ENCODE measurements at regions not wholly inside any gene's neighbourhood (a gene's known extent, or its start where the extent isn't known, plus 50 kb on each side); places are given as distances from the start of the nearest gene placed in this dataset.

- no peaks in the 10 kb centered on the region for H3K9me3 ChIP-seq (ENCODE audit: insufficient read depth, low read depth, low read length)
- no peak overlapping the region for H3K9ac ChIP-seq (ENCODE audit: low read depth, low read length)
- H3K36me3 ChIP-seq (ENCODE audit: insufficient read depth, low read length): no peaks in the 10 kb centered on the region
- H3K27me3 ChIP-seq (ENCODE audit: insufficient read depth, low read length): no peaks in the 10 kb centered on the region
- peak overlapping the region; percentile 36 for H3K4me3 ChIP-seq (ENCODE audit: low read length)
- no peak overlapping the region for H3K27ac ChIP-seq (ENCODE audit: low read depth, low read length)
- H3K4me1 ChIP-seq (ENCODE audit: insufficient read depth, low read length): peaks cover 16% of the 10 kb centered on the region
- 20% methylated on average over 11 of the region's 12 CpGs for WGBS
Measured at GRCh38 chr18:41391616-41392595, 563.1 kb upstream of the PIK3C3 start.

DNA sequence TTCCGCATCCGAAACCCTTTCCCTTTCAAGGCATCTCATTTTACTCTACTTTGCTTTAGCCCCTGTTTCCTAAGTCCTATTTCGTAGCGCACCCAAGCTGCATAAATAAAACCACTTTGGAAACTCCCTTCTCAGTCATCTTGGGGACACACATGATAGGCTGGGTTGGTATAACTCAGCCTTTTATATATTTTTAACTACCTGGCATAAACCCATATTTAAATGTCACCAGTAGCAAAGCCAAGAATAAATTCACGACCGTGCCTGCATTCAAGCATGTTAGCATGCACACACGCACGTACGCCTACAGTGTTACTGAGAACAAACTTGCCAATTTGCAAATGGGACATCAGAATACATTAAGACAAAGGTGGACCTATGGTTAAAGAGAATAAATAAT, 564.7 kb upstream of the PIK3C3 start:
- Histone ChIP-seq H3K9me3 (ENCODE audit: insufficient read depth, low read depth, low read length) (no peaks in the 10 kb centered on the region), H3K4me1 (ENCODE audit: insufficient read depth, low read length) (peaks cover 16% of the 10 kb centered on the region)
- WGBS: 96% methylated on average over 9 of the region's 9 CpGs

DNA sequence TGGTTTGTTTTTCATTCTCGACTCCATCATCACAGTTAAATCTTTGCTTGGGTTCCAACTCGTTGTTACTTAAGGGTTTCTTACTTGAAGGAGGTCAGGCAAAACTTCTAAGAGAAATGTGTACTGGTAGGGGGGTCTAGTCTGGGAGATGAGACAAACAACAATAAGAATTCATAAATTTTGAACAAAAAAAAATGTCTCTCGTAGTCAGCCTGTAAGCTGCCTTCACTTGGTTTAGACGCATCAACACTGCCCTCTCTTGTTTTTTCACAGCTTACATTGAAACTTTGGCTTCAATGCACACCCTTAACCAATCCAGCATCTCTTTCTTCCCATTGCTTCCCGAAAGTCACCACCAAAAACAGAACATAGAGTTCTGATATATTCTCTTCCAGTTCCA, 576.4 kb upstream of the PIK3C3 start:
- Histone ChIP-seq H3K9me3 (ENCODE audit: insufficient read depth, low read depth, low read length) (no peaks in the 10 kb centered on the region), H3K27me3 (ENCODE audit: insufficient read depth, low read length) (no peaks in the 10 kb centered on the region), H3K27ac (ENCODE audit: low read depth, low read length) (no peak overlapping the region), H3K9ac (ENCODE audit: low read depth, low read length) (no peak overlapping the region), H3K4me3 (ENCODE audit: low read length) (no peak overlapping the region), H3K4me1 (ENCODE audit: insufficient read depth, low read length) (peaks cover 7% of the 10 kb centered on the region), H3K36me3 (ENCODE audit: insufficient read depth, low read length) (no peaks in the 10 kb centered on the region)
- WGBS: 68% methylated on average over 4 of the region's 5 CpGs

More for the DNA sequence above, 564.7 kb upstream of the PIK3C3 start:
- Histone ChIP-seq H3K36me3 (ENCODE audit: insufficient read depth, low read length) (no peaks in the 10 kb centered on the region), H3K4me3 (ENCODE audit: low read length) (no peak overlapping the region), H3K27me3 (ENCODE audit: insufficient read depth, low read length) (no peaks in the 10 kb centered on the region), H3K9ac (ENCODE audit: low read depth, low read length) (no peak overlapping the region), H3K27ac (ENCODE audit: low read depth, low read length) (no peak overlapping the region)

DNA sequence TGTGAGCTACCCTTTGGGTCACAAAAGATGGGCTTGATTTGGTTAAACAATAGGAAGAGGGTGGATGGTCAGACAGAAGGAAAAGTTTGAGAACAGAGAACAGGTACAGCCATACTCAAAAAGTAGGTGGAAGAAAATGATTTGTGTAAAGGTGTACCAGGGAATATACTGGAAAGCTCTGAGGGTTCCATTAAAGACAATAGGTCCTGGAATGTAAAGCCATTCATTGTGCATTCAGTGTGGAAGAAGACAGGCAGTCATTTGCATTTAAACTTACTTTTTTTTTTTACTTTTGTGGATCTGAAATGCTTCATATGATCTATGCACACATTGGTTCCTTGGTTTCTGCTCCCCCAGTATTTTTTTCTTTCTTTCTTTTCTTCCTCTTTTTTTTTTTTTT, 581.4 kb upstream of the PIK3C3 start:
- Histone ChIP-seq H3K4me3 (ENCODE audit: low read length) (no peak overlapping the region), H3K27ac (ENCODE audit: low read depth, low read length) (peak overlapping the region; percentile 23; the same call in 1 of the 2 replicates), H3K9me3 (ENCODE audit: insufficient read depth, low read depth, low read length) (no peaks in the 10 kb centered on the region), H3K4me1 (ENCODE audit: insufficient read depth, low read length) (peaks cover 33% of the 10 kb centered on the region), H3K27me3 (ENCODE audit: insufficient read depth, low read length) (no peaks in the 10 kb centered on the region), H3K9ac (ENCODE audit: low read depth, low read length) (no peak overlapping the region), H3K36me3 (ENCODE audit: insufficient read depth, low read length) (no peaks in the 10 kb centered on the region)

DNA sequence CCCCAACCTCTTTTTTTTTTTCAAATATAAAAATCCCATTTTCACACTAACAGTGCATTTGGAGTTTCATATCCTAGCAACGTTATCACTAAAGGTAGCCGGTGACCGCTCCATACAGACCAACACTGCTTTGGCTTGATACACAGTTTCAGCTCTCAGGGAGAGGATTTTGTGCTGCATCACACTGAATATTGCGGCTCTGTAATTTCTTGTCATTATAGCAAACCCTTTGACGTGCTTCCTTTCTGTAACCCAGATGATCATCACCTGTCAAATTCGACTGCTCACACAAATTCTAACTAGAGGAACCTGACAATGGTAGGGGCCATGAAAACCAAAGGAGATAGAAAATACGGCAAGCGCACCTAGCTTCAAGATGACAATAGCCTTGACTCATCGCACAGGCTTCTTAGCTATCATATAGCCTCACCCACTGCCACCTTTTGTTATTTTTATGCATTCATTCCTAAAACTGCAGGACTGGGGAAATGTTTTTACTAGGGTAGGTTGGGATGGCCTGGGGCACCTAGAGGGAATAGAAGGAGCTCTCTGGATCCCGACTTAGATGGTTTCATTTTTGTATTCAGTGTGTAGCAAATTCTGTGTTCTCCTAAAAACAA, 582.9 kb upstream of the PIK3C3 start:
- H3K4me3 ChIP-seq (ENCODE audit: low read length): no peak overlapping the region
- WGBS: 66% methylated on average over 10 of the region's 10 CpGs
- no peak overlapping the region for H3K9ac ChIP-seq (ENCODE audit: low read depth, low read length)
- no peaks in the 10 kb centered on the region for H3K27me3 ChIP-seq (ENCODE audit: insufficient read depth, low read length)
- no peaks in the 10 kb centered on the region for H3K9me3 ChIP-seq (ENCODE audit: insufficient read depth, low read depth, low read length)
- H3K27ac ChIP-seq (ENCODE audit: low read depth, low read length): peak overlapping the region; percentile 32; the same call in 1 of the 2 replicates
- peaks cover 28% of the 10 kb centered on the region for H3K4me1 ChIP-seq (ENCODE audit: insufficient read depth, low read length)
- no peaks in the 10 kb centered on the region for H3K36me3 ChIP-seq (ENCODE audit: insufficient read depth, low read length)

- no peaks in the 10 kb centered on the region for H3K36me3 ChIP-seq (ENCODE audit: insufficient read depth, low read length)
- H3K9ac ChIP-seq (ENCODE audit: low read depth, low read length): no peak overlapping the region
- peaks cover 28% of the 10 kb centered on the region for H3K4me1 ChIP-seq (ENCODE audit: insufficient read depth, low read length)
- 0 out of 2 replicates have a peak overlapping the region, but pooled peaks have one; percentile 7 for H3K27ac ChIP-seq (ENCODE audit: low read depth, low read length)
- H3K4me3 ChIP-seq (ENCODE audit: low read length): no peak overlapping the region
- no peaks in the 10 kb centered on the region for H3K27me3 ChIP-seq (ENCODE audit: insufficient read depth, low read length)
- 92% methylated on average over 5 of the region's 5 CpGs for WGBS
- H3K9me3 ChIP-seq (ENCODE audit: insufficient read depth, low read depth, low read length): no peaks in the 10 kb centered on the region
Measured at GRCh38 chr18:41371156-41372045, 583.6 kb upstream of the PIK3C3 start.

DNA sequence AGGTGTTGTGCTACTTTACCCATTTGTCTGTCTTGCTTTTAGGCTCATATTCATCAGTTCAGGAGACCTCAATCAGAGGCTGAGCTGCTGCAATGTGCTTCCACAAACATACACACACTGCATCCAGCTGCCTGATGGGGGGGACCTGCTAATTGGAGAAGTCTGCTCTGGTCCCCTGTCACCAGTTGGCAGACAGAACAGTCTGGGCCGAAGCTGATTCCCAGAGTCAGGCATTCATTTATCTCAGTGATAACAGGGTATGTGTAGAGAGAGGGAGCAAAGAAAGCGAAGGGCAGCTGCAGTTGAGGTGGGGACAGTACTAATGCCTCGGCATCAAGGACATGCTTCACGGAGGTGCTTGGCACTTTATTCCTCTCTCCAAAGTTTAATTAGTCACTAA, 584.3 kb upstream of the PIK3C3 start:
- Histone ChIP-seq H3K9ac (ENCODE audit: low read depth, low read length) (no peak overlapping the region), H3K27me3 (ENCODE audit: insufficient read depth, low read length) (no peaks in the 10 kb centered on the region), H3K36me3 (ENCODE audit: insufficient read depth, low read length) (no peaks in the 10 kb centered on the region), H3K4me3 (ENCODE audit: low read length) (no peak overlapping the region), H3K27ac (ENCODE audit: low read depth, low read length) (no peak overlapping the region), H3K4me1 (ENCODE audit: insufficient read depth, low read length) (peaks cover 28% of the 10 kb centered on the region), H3K9me3 (ENCODE audit: insufficient read depth, low read depth, low read length) (no peaks in the 10 kb centered on the region)
- 95% methylated on average over 4 of the region's 4 CpGs for WGBS

- no peaks in the 10 kb centered on the region for H3K27me3 ChIP-seq (ENCODE audit: insufficient read depth, low read length)
- H3K4me1 ChIP-seq (ENCODE audit: insufficient read depth, low read length): peaks cover 7% of the 10 kb centered on the region; the same call in 1 of the 2 replicates
- H3K9me3 ChIP-seq (ENCODE audit: insufficient read depth, low read depth, low read length): peaks cover 8% of the 10 kb centered on the region; the same call in 1 of the 2 replicates
- H3K9ac ChIP-seq (ENCODE audit: low read depth, low read length): no peak overlapping the region
- no peaks in the 10 kb centered on the region for H3K36me3 ChIP-seq (ENCODE audit: insufficient read depth, low read length)
- WGBS: 90% methylated on average over 1 of the region's 2 CpGs
- H3K4me3 ChIP-seq (ENCODE audit: low read length): no peak overlapping the region
- no peak overlapping the region for H3K27ac ChIP-seq (ENCODE audit: low read depth, low read length)
Measured at GRCh38 chr18:41357708-41358107, 597.3 kb upstream of the PIK3C3 start.

DNA sequence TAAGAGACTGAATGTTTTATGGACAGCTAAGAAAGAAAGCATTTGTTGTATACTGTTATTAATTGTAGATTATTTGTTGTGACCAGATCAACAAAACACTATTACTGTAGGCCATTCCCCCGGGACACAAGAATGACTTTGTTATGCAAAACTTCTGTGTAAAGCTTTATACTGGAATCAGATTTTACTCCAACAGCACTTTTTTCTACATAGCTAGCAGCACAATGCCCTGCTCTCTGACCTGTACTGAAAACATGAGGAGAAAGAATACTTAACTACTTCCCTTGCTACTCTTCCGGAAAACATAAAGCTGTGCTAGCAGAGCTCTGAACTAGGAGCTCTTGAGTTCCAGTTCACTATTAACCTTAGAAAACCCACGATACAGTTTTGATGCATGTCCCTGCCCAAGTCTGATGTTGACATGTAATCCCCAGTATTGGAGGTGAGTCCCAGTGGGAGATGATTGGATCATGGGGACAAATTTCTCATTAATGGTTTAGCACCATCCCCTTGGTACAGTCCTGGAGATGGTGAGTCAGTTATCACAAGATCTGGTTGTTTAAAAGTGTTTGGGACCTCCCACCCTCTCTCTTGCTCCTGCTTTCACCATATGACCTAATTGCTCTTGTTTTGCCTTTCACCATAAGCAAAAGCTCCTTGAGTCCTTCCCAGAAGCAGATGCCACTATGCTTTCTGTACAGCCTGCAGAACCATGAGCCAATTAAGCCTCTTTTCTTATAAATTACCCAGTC, 601.1 kb upstream of the PIK3C3 start:
- no peaks in the 10 kb centered on the region for H3K36me3 ChIP-seq (ENCODE audit: insufficient read depth, low read length)
- WGBS: 83% methylated on average over 3 of the region's 3 CpGs

DNA sequence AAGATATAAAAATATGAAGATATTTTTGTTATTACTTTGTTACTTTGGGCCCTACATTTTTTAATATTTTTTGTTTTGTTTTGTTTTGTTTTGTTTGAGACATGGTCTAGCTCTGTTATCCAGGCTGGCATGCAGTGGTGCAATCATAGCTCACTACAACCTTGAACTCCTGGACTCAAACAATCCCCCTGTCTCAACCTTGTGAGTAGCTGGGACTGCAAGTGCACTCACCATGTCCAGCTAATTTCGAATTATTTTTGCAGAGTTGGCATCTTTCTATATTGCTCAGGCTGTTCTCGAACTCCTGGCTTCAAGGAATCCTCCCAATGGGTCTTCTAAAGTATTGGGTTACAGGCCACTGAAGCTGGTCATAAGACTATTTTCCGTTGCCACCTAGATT, 603.6 kb upstream of the PIK3C3 start:
- no peaks in the 10 kb centered on the region for H3K9me3 ChIP-seq (ENCODE audit: insufficient read depth, low read depth, low read length)
- H3K27ac ChIP-seq (ENCODE audit: low read depth, low read length): no peak overlapping the region
- peaks cover 3% of the 10 kb centered on the region; the same call in 1 of the 2 replicates for H3K4me1 ChIP-seq (ENCODE audit: insufficient read depth, low read length)
- H3K36me3 ChIP-seq (ENCODE audit: insufficient read depth, low read length): no peaks in the 10 kb centered on the region
- WGBS: 94% methylated on average over 3 of the region's 3 CpGs
- no peak overlapping the region for H3K9ac ChIP-seq (ENCODE audit: low read depth, low read length)
- H3K27me3 ChIP-seq (ENCODE audit: insufficient read depth, low read length): no peaks in the 10 kb centered on the region
- no peak overlapping the region for H3K4me3 ChIP-seq (ENCODE audit: low read length)

More for the DNA sequence above, 601.1 kb upstream of the PIK3C3 start:
- Histone ChIP-seq H3K27ac (ENCODE audit: low read depth, low read length) (no peak overlapping the region), H3K27me3 (ENCODE audit: insufficient read depth, low read length) (no peaks in the 10 kb centered on the region), H3K4me3 (ENCODE audit: low read length) (no peak overlapping the region), H3K4me1 (ENCODE audit: insufficient read depth, low read length) (peaks cover 3% of the 10 kb centered on the region; the same call in 1 of the 2 replicates), H3K9me3 (ENCODE audit: insufficient read depth, low read depth, low read length) (peaks cover 8% of the 10 kb centered on the region; the same call in 1 of the 2 replicates), H3K9ac (ENCODE audit: low read depth, low read length) (no peak overlapping the region)
